IMR-90 (cell line): ENCODE measurements at regions not wholly inside any gene's neighbourhood (a gene's known extent, or its start where the extent isn't known, plus 50 kb on each side); places are given as distances from the start of the nearest gene placed in this dataset.
A peak's percentile ranks its signal among the peaks of the same experiment; 100 is the strongest.

Source experiments
- ATAC-seq: fragments of 200-7000 bp; cut with Tn5 transposase; 2 replicates; pipeline ENCODE4 v1.9.1; 2020; ENCODE audit warnings: low read depth, mild to moderate bottlenecking, moderate library complexity
- BruUV-seq: library from RNA; stranded (reverse); fragments of 400-500 nt; replicated peaks from 2 replicates; lab custom pipeline; 2021; lab: Mats Ljungman, UMichigan
- CTCF ChIA-PET: fragments of 300-600 bp; formaldehyde crosslinking; extraction: SDS; loops from one replicate; lab custom pipeline; 2021; ENCODE audit warnings: antibody characterized with exemption; lab: Yijun Ruan, JAX
- POLR2A ChIA-PET: fragments of 300-600 bp; sonication (Branson Sonifier 250); formaldehyde crosslinking; loops from one replicate; lab custom pipeline; 2022; ENCODE audit warnings: antibody characterized with exemption; ENCODE audit not compliant: unreplicated experiment; lab: Charles Lee
- DNase-seq: peaks from one replicate; pipeline ENCODE4 v3.0.0; 2013
- H2AFZ ChIP-seq: replicated peaks from 2 replicates; pipeline ENCODE3; 2013; ENCODE audit warnings: low read length, mild to moderate bottlenecking; ENCODE audit not compliant: poor library complexity
- H2AK5ac ChIP-seq: 2 replicates; pipeline ENCODE4 v1.6.1; 2013; ENCODE audit warnings: low read depth, low read length, inconsistent platforms
- H2AK9ac ChIP-seq: replicated peaks from 2 replicates; pipeline ENCODE3; 2013; ENCODE audit warnings: mild to moderate bottlenecking, low read depth, low read length, moderate library complexity; ENCODE audit not compliant: poor library complexity
- H2BK120ac ChIP-seq: 2 replicates; pipeline ENCODE4 v1.6.1; 2013; ENCODE audit warnings: low read depth, low read length, inconsistent platforms
- H2BK15ac ChIP-seq: 3 replicates; pipeline ENCODE4 v1.6.1; 2013; ENCODE audit warnings: low read depth, low read length, inconsistent platforms
- H2BK20ac ChIP-seq: 2 replicates; pipeline ENCODE4 v1.6.1; 2013; ENCODE audit warnings: low read depth, mild to moderate bottlenecking, inconsistent platforms, low read length, moderate library complexity
- H2BK5ac ChIP-seq: 2 replicates; pipeline ENCODE4 v1.6.1; 2013; ENCODE audit warnings: mild to moderate bottlenecking, low read depth, low read length, inconsistent platforms; ENCODE audit not compliant: poor library complexity, severe bottlenecking
- H3K14ac ChIP-seq: replicated peaks from 2 replicates; pipeline ENCODE4 v1.6.1; 2013; ENCODE audit warnings: low read depth, low read length, inconsistent platforms
- H3K18ac ChIP-seq: 2 replicates; pipeline ENCODE4 v1.6.1; 2013; ENCODE audit warnings: low read depth, low read length, control low read depth
- H3K23ac ChIP-seq: 2 replicates; pipeline ENCODE4 v1.6.1; 2013; ENCODE audit warnings: low read depth, low read length, inconsistent platforms
- H3K27ac ChIP-seq: 2 replicates; pipeline ENCODE4 v1.5.1; 2013; ENCODE audit warnings: mild to moderate bottlenecking, control low read depth, low read length; ENCODE audit not compliant: insufficient read depth
- H3K27me3 ChIP-seq: 2 replicates; pipeline ENCODE4 v1.6.1; 2013; ENCODE audit warnings: low read length; ENCODE audit not compliant: control insufficient read depth, insufficient read depth
- H3K36me3 ChIP-seq: 2 replicates; pipeline ENCODE4 v1.6.1; 2013; ENCODE audit warnings: low read length, mixed read lengths; ENCODE audit not compliant: control insufficient read depth, insufficient read depth
- H3K4ac ChIP-seq: 2 replicates; pipeline ENCODE4 v1.6.1; 2013; ENCODE audit warnings: low read depth, low read length, inconsistent platforms
- H3K4me1 ChIP-seq: 2 replicates; pipeline ENCODE4 v1.6.1; 2013; ENCODE audit warnings: low read length, mixed read lengths; ENCODE audit not compliant: control insufficient read depth, insufficient read depth
- H3K4me2 ChIP-seq: 2 replicates; pipeline ENCODE4 v1.6.1; 2013; ENCODE audit warnings: low read depth, mild to moderate bottlenecking, control low read depth, low read length, moderate library complexity
- H3K4me3 ChIP-seq: 2 replicates; pipeline ENCODE4 v1.5.1; 2013; ENCODE audit warnings: low read depth, mild to moderate bottlenecking, control low read depth, low read length, moderate library complexity; ENCODE audit not compliant: insufficient read depth
- H3K56ac ChIP-seq: 2 replicates; pipeline ENCODE4 v1.6.1; 2013; ENCODE audit warnings: low read length, inconsistent platforms; ENCODE audit not compliant: insufficient read depth; ENCODE audit errors: extremely low read depth
- H3K79me1 ChIP-seq, 2 experiments: 2 replicates each; pipeline ENCODE4 v1.6.1; 2013; ENCODE audit warnings: low read length in 2 of 2, inconsistent platforms in 1 of 2, low read depth in 1 of 2
- H3K9ac ChIP-seq: 2 replicates; pipeline ENCODE4 v1.6.1; 2013; ENCODE audit warnings: low read depth, low read length, control low read depth
- H3K9me1 ChIP-seq: 2 replicates; pipeline ENCODE4 v1.6.1; 2013; ENCODE audit warnings: low read length, inconsistent platforms; ENCODE audit not compliant: insufficient read depth
- H3K9me3 ChIP-seq: 2 replicates; pipeline ENCODE4 v1.6.1; 2013; ENCODE audit warnings: low read length; ENCODE audit not compliant: control insufficient read depth, insufficient read depth
- H4K20me1 ChIP-seq: 2 replicates; pipeline ENCODE4 v1.6.1; 2013; ENCODE audit warnings: low read length, inconsistent platforms; ENCODE audit not compliant: insufficient read depth
- H4K5ac ChIP-seq: 2 replicates; pipeline ENCODE4 v1.6.1; 2013; ENCODE audit warnings: mild to moderate bottlenecking, low read depth, low read length, control low read depth
- H4K8ac ChIP-seq, 2 experiments: 2 replicates each; pipeline ENCODE4 v1.6.1; 2013; ENCODE audit warnings: low read depth in 2 of 2, low read length in 2 of 2, control low read depth in 1 of 2, inconsistent platforms in 1 of 2
- H4K91ac ChIP-seq: 2 replicates; pipeline ENCODE4 v1.6.1; 2013; ENCODE audit warnings: low read depth, low read length, inconsistent platforms; ENCODE audit not compliant: insufficient read depth
- BHLHE40 ChIP-seq: fragments of 150-350 bp; IDR thresholded peaks from 2 replicates; pipeline ENCODE4 v1.6.1; 2016; ENCODE audit warnings: mild to moderate bottlenecking, low read depth, low read length
- CEBPB ChIP-seq: IDR thresholded peaks from 2 replicates; pipeline ENCODE4 v1.6.1; 2012; ENCODE audit warnings: low read depth, low read length, improper control_type of control experiment
- CHD1 ChIP-seq: IDR thresholded peaks from 2 replicates; pipeline ENCODE4 v1.6.1; 2012; ENCODE audit warnings: low read depth, low read length, improper control_type of control experiment
- CTCF ChIP-seq: conservative IDR thresholded peaks from 2 replicates; pipeline ENCODE4 v1.5.1; 2012; ENCODE audit warnings: mild to moderate bottlenecking, low read depth, low read length, improper control_type of control experiment
- ELK1 ChIP-seq: fragments of 150-350 bp; IDR thresholded peaks from 2 replicates; pipeline ENCODE4 v1.6.1; 2016; ENCODE audit warnings: low read depth, mild to moderate bottlenecking, low read length, moderate library complexity, borderline replicate concordance
- FOS ChIP-seq: fragments of 150-350 bp; IDR thresholded peaks from 2 replicates; pipeline ENCODE4 v1.6.1; 2016; ENCODE audit warnings: low read depth, low read length
- MAFK ChIP-seq: IDR thresholded peaks from 2 replicates; pipeline ENCODE4 v1.6.1; 2012; ENCODE audit warnings: low read depth, low read length, improper control_type of control experiment
- MAZ ChIP-seq: IDR thresholded peaks from 2 replicates; pipeline ENCODE4 v1.6.1; 2012; ENCODE audit warnings: low read depth, mild to moderate bottlenecking, low read length, improper control_type of control experiment, moderate library complexity, borderline replicate concordance
- NFE2L2 ChIP-seq: fragments of 150-350 bp; IDR thresholded peaks from 2 replicates; pipeline ENCODE4 v1.6.1; 2016; ENCODE audit warnings: low read depth, mild to moderate bottlenecking, low read length
- POLR2A ChIP-seq: IDR thresholded peaks from 2 replicates; pipeline ENCODE4 v1.6.1; 2012; ENCODE audit warnings: mild to moderate bottlenecking, low read depth, low read length
- RAD21 ChIP-seq: IDR thresholded peaks from 2 replicates; pipeline ENCODE4 v1.6.1; 2012; ENCODE audit warnings: low read length, improper control_type of control experiment
- RCOR1 ChIP-seq: IDR thresholded peaks from 2 replicates; pipeline ENCODE4 v1.6.1; 2012; ENCODE audit warnings: mild to moderate bottlenecking, low read length, improper control_type of control experiment; ENCODE audit not compliant: insufficient replicate concordance
- RFX5 ChIP-seq: IDR thresholded peaks from 2 replicates; pipeline ENCODE4 v1.8.0; 2012; ENCODE audit warnings: low read depth, mild to moderate bottlenecking, low read length, moderate library complexity
- SMC3 ChIP-seq: fragments of 150-350 bp; IDR thresholded peaks from 2 replicates; pipeline ENCODE4 v1.6.1; 2016; ENCODE audit warnings: low read depth, mild to moderate bottlenecking, antibody characterized with exemption, low read length, moderate library complexity
- USF2 ChIP-seq: fragments of 150-350 bp; IDR thresholded peaks from 2 replicates; pipeline ENCODE4 v1.6.1; 2017; ENCODE audit warnings: mild to moderate bottlenecking, antibody characterized with exemption, low read length, low read depth
- WGBS, 2 experiments: methylation state at CpG; one replicate each; pipeline versions ENCODE4 v1.1.5 to v1.1.7; 2013; ENCODE audit warnings: missing lambda C conversion rate in 2 of 2; ENCODE audit not compliant: insufficient read length in 1 of 2; ENCODE audit errors: extremely low coverage in 2 of 2; 5-methylcytosine and 5-hydroxymethylcytosine counted together
- dilution Hi-C: fragments of 300-500 bp; cut with HindIII; formaldehyde crosslinking; loops from one replicate; pipeline ENCODE4 v1.14.3; 2018; ENCODE audit warnings: low sequenced_read_pairs; ENCODE audit not compliant: unreplicated experiment
- in situ Hi-C: fragments of 300-500 bp; cut with MboI; formaldehyde crosslinking; loops from 3 replicates; pipeline ENCODE4 v1.14.3; 2019; ENCODE audit warnings: low sequenced_read_pairs, inconsistent platforms, mixed read lengths
- intact Hi-C: fragments of 100-400 bp; cut with micrococcal nuclease; formaldehyde crosslinking; loops from 2 replicates; pipeline ENCODE4 v1.10.0; 2022

GRCh38 chr5:58081435-58081834 lies 378.5 kb downstream of the PLK2 start:
- no peaks in the 10 kb centered on the region for H3K27me3 ChIP-seq
- dilution Hi-C loops (no loop called here), intact Hi-C loops (no loop called here), in situ Hi-C loops (no loop called here)
- H4K20me1 ChIP-seq = no peaks in the 10 kb centered on the region
- H3K9me1 ChIP-seq = no peaks in the 10 kb centered on the region
- H3K18ac ChIP-seq = no peak overlapping the region
- no peak overlapping the region for H2BK20ac ChIP-seq
- no peak overlapping the region for H4K91ac ChIP-seq
- H4K8ac ChIP-seq = peak overlapping the region in 1 of 2 experiments; percentile 3; a peak in 1 of 4 replicates
- no peak overlapping the region for H2AK5ac ChIP-seq
- H2AK9ac ChIP-seq = no peak overlapping the region
- no peaks in the 10 kb centered on the region for H3K79me1 ChIP-seq
- ChIA-PET CTCF (no interaction called here), POLR2A (no interaction called here)
- no peak overlapping the region for H2AFZ ChIP-seq
- H3K4me1 ChIP-seq = peaks cover 2% of the 10 kb centered on the region; the same call in 1 of the 2 replicates
- no peaks in the 10 kb centered on the region for H3K36me3 ChIP-seq
- no TSS peak for BruUV-seq
- H2BK120ac ChIP-seq = no peak overlapping the region
- DNase-seq = no peak
- H2BK15ac ChIP-seq = no peak overlapping the region
- no peak overlapping the region for H3K14ac ChIP-seq
- TF ChIP-seq MAFK (no peak), RFX5 (no peak), CEBPB (no peak), RCOR1 (no peak), CTCF (no peak), USF2 (no peak), FOS (no peak), SMC3 (no peak), ELK1 (no peak), POLR2A (no peak), RAD21 (no peak), CHD1 (no peak), BHLHE40 (no peak), NFE2L2 (no peak), MAZ (no peak)
- H3K56ac ChIP-seq = no peak overlapping the region
- no peak overlapping the region for H4K5ac ChIP-seq
- no peak overlapping the region for H3K4me2 ChIP-seq
- no peak overlapping the region for H3K23ac ChIP-seq
- no peak overlapping the region for H3K4ac ChIP-seq
- no CpG with 5 or more reads among the region's 3 CpGs for WGBS, 2 experiments
- H3K27ac ChIP-seq = no peak overlapping the region
- ATAC-seq = no peak
- H3K9ac ChIP-seq = no peak overlapping the region
- H2BK5ac ChIP-seq = no peak overlapping the region
- H3K4me3 ChIP-seq = no peak overlapping the region
- H3K9me3 ChIP-seq = no peaks in the 10 kb centered on the region
